Endothelial cell of umbilical vein (primary cell): ENCODE measurements at regions not wholly inside any gene's neighbourhood (a gene's known extent, or its start where the extent isn't known, plus 50 kb on each side); places are given as distances from the start of the nearest gene placed in this dataset.

Experiments used
- BruUV-seq: library from RNA; stranded (reverse); fragments of 400-500 nt; replicated peaks from 2 replicates; lab custom pipeline; 2021; lab: Mats Ljungman, UMichigan
- CTCF ChIA-PET: fragments of 300-600, 350-600 bp; sonication (Branson Sonifier 250); formaldehyde crosslinking; loops from one replicate; lab custom pipeline; 2021; ENCODE audit warnings: antibody characterized with exemption, inconsistent platforms; lab: Charles Lee
- POLR2A ChIA-PET: fragments of 300-600, 350-600 bp; sonication (Branson Sonifier 250); formaldehyde crosslinking; loops from one replicate; lab custom pipeline; 2021; ENCODE audit warnings: antibody characterized with exemption, inconsistent platforms; lab: Charles Lee
- DNase-seq: peaks from one replicate; pipeline ENCODE4 v3.0.0-alpha.2; 2011; ENCODE audit warnings: low read depth, low spot score
- FAIRE-seq: peaks from 2 replicates; lab custom pipeline; 2011; peaks lifted over from hg19 to GRCh38; lab: Jason Lieb, UNC
- H2AFZ ChIP-seq: 2 replicates; pipeline ENCODE4 v1.6.0; 2012; ENCODE audit warnings: low read depth, low read length, control low read depth, inconsistent platforms
- H3K27ac ChIP-seq: 2 replicates; pipeline ENCODE4 v1.5.1; 2011; ENCODE audit warnings: low read depth, mild to moderate bottlenecking, control low read depth, low read length, moderate library complexity; ENCODE audit not compliant: insufficient read depth
- H3K27me3 ChIP-seq, 2 experiments: 2 replicates each; pipeline versions ENCODE4 v1.6.0 to v1.6.1; 2011; ENCODE audit warnings: low read length in 2 of 2, mixed read lengths in 1 of 2; ENCODE audit not compliant: control insufficient read depth in 2 of 2, insufficient read depth in 2 of 2
- H3K36me3 ChIP-seq, 2 experiments: 2 replicates in 1 of 2; 3 replicates in 1 of 2; pipeline ENCODE4 v1.5.1; 2011; ENCODE audit warnings: low read length in 2 of 2, mild to moderate bottlenecking in 1 of 2, moderate library complexity in 1 of 2; ENCODE audit not compliant: control insufficient read depth in 2 of 2, insufficient read depth in 2 of 2; ENCODE audit errors: extremely low read depth in 1 of 2
- H3K4me1 ChIP-seq: 3 replicates; pipeline ENCODE4 v1.5.1; 2011; ENCODE audit warnings: mild to moderate bottlenecking, low read length; ENCODE audit not compliant: control insufficient read depth, insufficient read depth; ENCODE audit errors: extremely low read depth
- H3K4me2 ChIP-seq: 2 replicates; pipeline ENCODE4 v1.6.1; 2011; ENCODE audit warnings: low read length, control low read depth, mixed read lengths; ENCODE audit not compliant: insufficient read depth
- H3K4me3 ChIP-seq, 3 experiments: fragments of 200-600 bp in 1 of 3; sonication (generic), shearing (Covaris generic) in 1 of 3; replicated peaks in 1 of 3; 2 replicates each; pipeline ENCODE4 v1.5.1; 2011 to 2016; ENCODE audit warnings: control low read depth in 3 of 3, low read length in 3 of 3, mild to moderate bottlenecking in 2 of 3, inconsistent platforms in 1 of 3, low read depth in 1 of 3, moderate library complexity in 1 of 3; ENCODE audit not compliant: insufficient read depth in 1 of 3
- H3K79me2 ChIP-seq: 2 replicates; pipeline ENCODE4 v1.6.0; 2012; ENCODE audit warnings: low read length, inconsistent platforms; ENCODE audit not compliant: control insufficient read depth, insufficient read depth
- H3K9ac ChIP-seq: replicated peaks from 2 replicates; pipeline ENCODE3; 2011; ENCODE audit warnings: low read length, control low read depth; ENCODE audit not compliant: insufficient read depth; ENCODE audit errors: extremely low read depth
- H3K9me1 ChIP-seq: replicated peaks from 3 replicates; pipeline ENCODE4 v1.6.0; 2011; ENCODE audit warnings: mild to moderate bottlenecking, low read length; ENCODE audit not compliant: control insufficient read depth, insufficient read depth; ENCODE audit errors: extremely low read depth
- H3K9me3 ChIP-seq: replicated peaks from 2 replicates; pipeline ENCODE4 v1.5.1; 2012; ENCODE audit warnings: low read length, inconsistent platforms; ENCODE audit not compliant: control insufficient read depth, insufficient read depth
- H4K20me1 ChIP-seq: replicated peaks from 2 replicates; pipeline ENCODE3; 2011; ENCODE audit warnings: mild to moderate bottlenecking, low read length; ENCODE audit not compliant: control insufficient read depth, insufficient read depth; ENCODE audit errors: extremely low read depth
- CTCF ChIP-seq, 2 donors: IDR thresholded peaks; 1 replicate in 1 of 2; 2 replicates in 1 of 2; pipeline ENCODE4 v1.5.1; 2011; ENCODE audit warnings: low read length in 2 of 2, mild to moderate bottlenecking in 2 of 2, moderate library complexity in 2 of 2, control low read depth in 1 of 2, inconsistent platforms in 1 of 2, low read depth in 1 of 2; ENCODE audit not compliant: insufficient read depth in 1 of 2; ENCODE audit errors: extremely low read depth in 1 of 2
- EZH2 ChIP-seq: IDR thresholded peaks from 2 replicates; pipeline ENCODE4 v1.6.1; 2012; ENCODE audit warnings: borderline replicate concordance, low read depth, mild to moderate bottlenecking, moderate library complexity, low read length, inconsistent platforms; ENCODE audit not compliant: severe bottlenecking
- FOS ChIP-seq: IDR thresholded peaks from 2 replicates; pipeline ENCODE4 v1.6.1; 2011; ENCODE audit warnings: mild to moderate bottlenecking, low read length, moderate library complexity, borderline replicate concordance; ENCODE audit not compliant: insufficient read depth
- GATA2 ChIP-seq: IDR thresholded peaks from 2 replicates; pipeline ENCODE4 v1.7.0; 2011; ENCODE audit warnings: low read depth, mild to moderate bottlenecking, moderate library complexity, mixed read lengths, low read length; ENCODE audit not compliant: insufficient read length, insufficient read depth
- JUN ChIP-seq: IDR thresholded peaks from 2 replicates; pipeline ENCODE4 v1.6.1; 2011; ENCODE audit warnings: borderline replicate concordance, low read depth; ENCODE audit not compliant: insufficient read length, insufficient read depth
- MAX ChIP-seq: IDR thresholded peaks from 2 replicates; pipeline ENCODE4 v1.6.1; 2011; ENCODE audit not compliant: insufficient read depth, insufficient read length
- MYC ChIP-seq: IDR thresholded peaks from one replicate; pipeline ENCODE4 v1.6.1; 2011; ENCODE audit warnings: mild to moderate bottlenecking, low read depth, low read length
- POLR2A ChIP-seq: IDR thresholded peaks from 2 replicates; pipeline ENCODE4 v1.6.1; 2012; ENCODE audit warnings: low read depth, mild to moderate bottlenecking, control low read depth, low read length
- POLR2AphosphoS5 ChIP-seq: IDR thresholded peaks from 2 replicates; pipeline ENCODE4 v1.6.1; 2012; ENCODE audit warnings: low read depth, mild to moderate bottlenecking, control low read depth, low read length, moderate library complexity; ENCODE audit not compliant: insufficient read depth
- dilution Hi-C: fragments of 300-500 bp; cut with MboI; formaldehyde crosslinking; loops from one replicate; pipeline ENCODE4 v1.15.0; 2019; ENCODE audit warnings: low sequenced_read_pairs; ENCODE audit not compliant: extremely low pct_ligation_motif_present
- intact Hi-C: fragments of 100-400 bp; cut with micrococcal nuclease; formaldehyde crosslinking; loops from one replicate; pipeline ENCODE4 v1.10.0; 2022

- POLR2A ChIA-PET: no interaction called here
Observed at GRCh38 chr22:48602805-48603518, 1224.7 kb downstream of the BRD1 start.

More at GRCh38 chr22:48602805-48603518, 1224.7 kb downstream of the BRD1 start:
- no peaks in the 10 kb centered on the region for H3K27me3 ChIP-seq
- no peak overlapping the region for H3K4me3 ChIP-seq
- no peak overlapping the region for H3K9ac ChIP-seq
- CTCF ChIA-PET: no interaction called here
- TF ChIP-seq GATA2 (no peak), FOS (no peak), MAX (no peak), POLR2AphosphoS5 (no peak), POLR2A (no peak), MYC (no peak), CTCF (IDR thresholded peaks at IDR 0.05; ENCODE audit: extremely low read depth in 1 of 2, insufficient read depth in 1 of 2, low read depth in 1 of 2, low read length in 2 of 2) (no peak), JUN (no peak), EZH2 (no peak)
- DNase-seq (no peak), FAIRE-seq (no peak)
- no peaks in the 10 kb centered on the region for H3K4me1 ChIP-seq
- H3K36me3 ChIP-seq: no peaks in the 10 kb centered on the region
- dilution Hi-C loops: no loop called here
- H3K9me1 ChIP-seq: no peaks in the 10 kb centered on the region
- H2AFZ ChIP-seq: no peak overlapping the region
- no peak overlapping the region for H3K27ac ChIP-seq
- H3K79me2 ChIP-seq: no peaks in the 10 kb centered on the region
- intact Hi-C loops: no loop called here
- no peaks in the 10 kb centered on the region for H4K20me1 ChIP-seq
- no peak overlapping the region for H3K4me2 ChIP-seq
- BruUV-seq: no TSS peak
- peaks cover 7% of the 10 kb centered on the region for H3K9me3 ChIP-seq
